ENCODE measurements at regions not wholly inside any gene's neighbourhood (a gene's known extent, or its start where the extent isn't known, plus 50 kb on each side); places are given as distances from the start of the nearest gene placed in this dataset.

- Histone ChIP-seq H3K36me3 (ENCODE audit: control insufficient read depth, insufficient read depth, low read length) (no peaks in the 10 kb centered on the region), H3K27me3 (replicated peaks; ENCODE audit: control insufficient read depth, insufficient read depth, low read length) (no peaks in the 10 kb centered on the region; the same call in none of the 2 replicates), H3K4me3 (replicated peaks; ENCODE audit: low read depth, low read length) (no peak overlapping the region)
- DNase-seq (ENCODE audit: extremely low read depth, insufficient read length), result no peak
- no peak for TF ChIP-seq CTCF (IDR thresholded peaks at IDR 0.05; ENCODE audit: insufficient read depth, low read length, poor library complexity, severe bottlenecking)
These were observed 395.1 kb downstream of the SEC14L1 start for GRCh38 chr17:77535892-77536291.

- Histone ChIP-seq H3K36me3 (ENCODE audit: control insufficient read depth, insufficient read depth, low read length) (no peaks in the 10 kb centered on the region), H3K27me3 (replicated peaks; ENCODE audit: control insufficient read depth, insufficient read depth, low read length) (no peaks in the 10 kb centered on the region; the same call in 1 of the 2 replicates), H3K4me3 (replicated peaks; ENCODE audit: low read depth, low read length) (no peak overlapping the region)
- DNase-seq (ENCODE audit: extremely low read depth, insufficient read length), result no peak
- TF ChIP-seq CTCF (IDR thresholded peaks at IDR 0.05; ENCODE audit: insufficient read depth, low read length, poor library complexity, severe bottlenecking), result no peak
These were observed 396.8 kb downstream of the SEC14L1 start for GRCh38 chr17:77537566-77537965.

- Histone ChIP-seq H3K4me3 (replicated peaks; ENCODE audit: low read depth, low read length) (no peak overlapping the region), H3K36me3 (ENCODE audit: control insufficient read depth, insufficient read depth, low read length) (no peaks in the 10 kb centered on the region), H3K27me3 (replicated peaks; ENCODE audit: control insufficient read depth, insufficient read depth, low read length) (no peaks in the 10 kb centered on the region; the same call in 1 of the 2 replicates)
- no peak for TF ChIP-seq CTCF (IDR thresholded peaks at IDR 0.05; ENCODE audit: insufficient read depth, low read length, poor library complexity, severe bottlenecking)
- DNase-seq (ENCODE audit: extremely low read depth, insufficient read length), result no peak
These were observed 399.8 kb downstream of the SEC14L1 start for GRCh38 chr17:77540531-77540930.

- DNase-seq (ENCODE audit: extremely low read depth, insufficient read length), result no peak
- Histone ChIP-seq H3K4me3 (replicated peaks; ENCODE audit: low read depth, low read length) (no peak overlapping the region), H3K36me3 (ENCODE audit: control insufficient read depth, insufficient read depth, low read length) (no peaks in the 10 kb centered on the region), H3K27me3 (replicated peaks; ENCODE audit: control insufficient read depth, insufficient read depth, low read length) (no peaks in the 10 kb centered on the region; the same call in none of the 2 replicates)
- no peak for TF ChIP-seq CTCF (IDR thresholded peaks at IDR 0.05; ENCODE audit: insufficient read depth, low read length, poor library complexity, severe bottlenecking)
These were observed 400.2 kb downstream of the SEC14L1 start for GRCh38 chr17:77540975-77541374.

- no peak for TF ChIP-seq CTCF (IDR thresholded peaks at IDR 0.05; ENCODE audit: insufficient read depth, low read length, poor library complexity, severe bottlenecking)
- H3K4me3 ChIP-seq (replicated peaks; ENCODE audit: low read depth, low read length), result no peak overlapping the region
- no peaks in the 10 kb centered on the region for H3K36me3 ChIP-seq (ENCODE audit: control insufficient read depth, insufficient read depth, low read length)
- DNase-seq (ENCODE audit: extremely low read depth, insufficient read length), result no peak
- H3K27me3 ChIP-seq (replicated peaks; ENCODE audit: control insufficient read depth, insufficient read depth, low read length), result no peaks in the 10 kb centered on the region; the same call in none of the 2 replicates
These were observed 401.2 kb downstream of the SEC14L1 start for GRCh38 chr17:77542011-77542410.

Measured in GM06990 (cell line).